GM12875 (cell line): ENCODE measurements at regions not wholly inside any gene's neighbourhood (a gene's known extent, or its start where the extent isn't known, plus 50 kb on each side); places are given as distances from the start of the nearest gene placed in this dataset.

Source experiments
- H3K4me3 ChIP-seq: one replicate; pipeline ENCODE4 v1.5.1; 2011; ENCODE audit warnings: low read depth, low read length, control low read depth
- CTCF ChIP-seq: IDR thresholded peaks from 2 replicates; pipeline ENCODE4 v1.5.1; 2011; ENCODE audit warnings: low read depth, mild to moderate bottlenecking, control low read depth, inconsistent platforms, low read length, moderate library complexity, borderline replicate concordance; ENCODE audit not compliant: insufficient read depth

- no peak for TF ChIP-seq CTCF
- no peak overlapping the region for H3K4me3 ChIP-seq
Measured at GRCh38 chr15:53295574-53295973, 463.9 kb downstream of the WDR72 start.

GRCh38 chr15:53288542-53288941 is 470.9 kb downstream of the WDR72 start:
- no peak for TF ChIP-seq CTCF
- no peak overlapping the region for H3K4me3 ChIP-seq

GRCh38 chr15:53274630-53275029 is 484.5 kb upstream of the ONECUT1 start:
- no peak for TF ChIP-seq CTCF
- H3K4me3 ChIP-seq, result no peak overlapping the region

GRCh38 chr15:53272116-53272515 is 482.0 kb upstream of the ONECUT1 start:
- no peak for TF ChIP-seq CTCF
- H3K4me3 ChIP-seq, result no peak overlapping the region

GRCh38 chr15:53266176-53266575 is 476.0 kb upstream of the ONECUT1 start:
- no peak for TF ChIP-seq CTCF
- no peak overlapping the region for H3K4me3 ChIP-seq

- no peak overlapping the region for H3K4me3 ChIP-seq
- TF ChIP-seq CTCF, result no peak
Measured at GRCh38 chr15:53260647-53261046, 470.5 kb upstream of the ONECUT1 start.

- H3K4me3 ChIP-seq, result no peak overlapping the region
- TF ChIP-seq CTCF, result no peak
Measured at GRCh38 chr15:53256457-53256856, 466.3 kb upstream of the ONECUT1 start.
